GM21390 (cell line): ENCODE measurements at regions not wholly inside any gene's neighbourhood (a gene's known extent, or its start where the extent isn't known, plus 50 kb on each side); places are given as distances from the start of the nearest gene placed in this dataset.

Experiments
- ATAC-seq: cut with Tn5 transposase; IDR thresholded peaks from one replicate; pipeline ENCODE4 v1.9.1; 2021; ENCODE audit not compliant: unreplicated experiment

GRCh38 chr12:4056910-4057845 lies 184.0 kb upstream of the PARP11 start:
- no peak for ATAC-seq

- ATAC-seq, result no peak
These were observed 181.4 kb upstream of the PARP11 start for GRCh38 chr12:4054630-4055029.

- no peak for ATAC-seq
These were observed 179.5 kb upstream of the PARP11 start for GRCh38 chr12:4052691-4053090.

GRCh38 chr12:4051596-4051995 lies 178.4 kb upstream of the PARP11 start:
- no peak for ATAC-seq

- no peak for ATAC-seq
These were observed 177.1 kb upstream of the PARP11 start for GRCh38 chr12:4050340-4050739.

- ATAC-seq, result no peak
These were observed 176.3 kb upstream of the PARP11 start for GRCh38 chr12:4049298-4050080.

GRCh38 chr12:4047421-4047820 lies 174.2 kb upstream of the PARP11 start:
- no peak for ATAC-seq

GRCh38 chr12:4046495-4046840 lies 173.3 kb upstream of the PARP11 start:
- ATAC-seq, result no peak

- ATAC-seq, result no peak
These were observed 172.7 kb upstream of the PARP11 start for GRCh38 chr12:4045786-4046494.

GRCh38 chr12:4044736-4045730 lies 171.8 kb upstream of the PARP11 start:
- no peak for ATAC-seq

GRCh38 chr12:4044101-4044500 lies 170.9 kb upstream of the PARP11 start:
- no peak for ATAC-seq

GRCh38 chr12:4041187-4041885 lies 168.1 kb upstream of the PARP11 start:
- no peak for ATAC-seq

GRCh38 chr12:4039931-4040330 lies 166.7 kb upstream of the PARP11 start:
- no peak for ATAC-seq

- ATAC-seq, result no peak
These were observed 164.6 kb upstream of the PARP11 start for GRCh38 chr12:4037747-4038312.

GRCh38 chr12:4036671-4037271 lies 163.6 kb upstream of the PARP11 start:
- ATAC-seq, result no peak

- ATAC-seq, result no peak
These were observed 161.7 kb upstream of the PARP11 start for GRCh38 chr12:4034921-4035320.

- no peak for ATAC-seq
These were observed 159.9 kb upstream of the PARP11 start for GRCh38 chr12:4032924-4033615.

GRCh38 chr12:4031703-4032291 lies 158.6 kb upstream of the PARP11 start:
- ATAC-seq, result no peak
